ENCODE measurements at regions not wholly inside any gene's neighbourhood (a gene's known extent, or its start where the extent isn't known, plus 50 kb on each side); places are given as distances from the start of the nearest gene placed in this dataset.
"Not testable (repeated sequence)": the region's sequence is repeated elsewhere in the genome, so short reads cannot be mapped to it uniquely, and the experiment has no call there.

DNA sequence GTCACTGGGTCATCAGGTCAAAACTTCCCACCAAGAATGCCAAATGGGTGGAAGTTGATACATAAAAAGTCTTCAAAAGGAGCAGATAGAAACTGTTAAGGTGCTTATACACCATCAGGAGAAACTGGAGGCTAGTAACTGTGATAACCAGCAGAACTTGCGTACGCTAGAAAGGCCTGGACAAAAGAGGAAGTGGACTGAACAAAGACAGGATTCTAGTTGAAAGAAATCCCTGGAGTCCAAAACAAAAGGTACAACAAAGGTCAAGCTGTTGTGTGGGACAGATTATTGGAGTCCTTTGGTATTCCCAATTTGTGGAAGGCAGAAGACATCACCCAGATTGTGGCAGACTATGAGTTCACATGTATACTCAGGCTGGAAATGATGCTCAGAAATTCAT, 215.8 kb upstream of the PBX1 start:
- no peak for DNase-seq

DNA sequence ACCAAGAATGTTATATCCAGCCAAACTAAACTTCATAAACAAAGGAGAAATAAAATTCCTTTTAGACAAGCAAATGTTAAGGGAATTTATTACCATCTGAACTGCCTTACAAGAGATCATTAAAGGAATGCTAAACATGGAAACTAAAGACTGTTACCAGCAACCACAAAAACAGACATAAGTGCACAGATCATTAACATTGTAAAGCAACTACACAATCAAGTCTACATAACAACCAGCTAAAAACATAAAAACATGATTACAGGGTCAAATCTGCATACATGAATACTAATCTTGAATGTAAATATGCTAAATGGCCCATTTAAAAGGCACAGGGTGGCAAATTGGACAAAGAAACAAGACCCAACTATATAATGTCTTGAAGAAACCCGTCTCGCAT, 211.0 kb upstream of the PBX1 start:
- no peak for DNase-seq

DNA sequence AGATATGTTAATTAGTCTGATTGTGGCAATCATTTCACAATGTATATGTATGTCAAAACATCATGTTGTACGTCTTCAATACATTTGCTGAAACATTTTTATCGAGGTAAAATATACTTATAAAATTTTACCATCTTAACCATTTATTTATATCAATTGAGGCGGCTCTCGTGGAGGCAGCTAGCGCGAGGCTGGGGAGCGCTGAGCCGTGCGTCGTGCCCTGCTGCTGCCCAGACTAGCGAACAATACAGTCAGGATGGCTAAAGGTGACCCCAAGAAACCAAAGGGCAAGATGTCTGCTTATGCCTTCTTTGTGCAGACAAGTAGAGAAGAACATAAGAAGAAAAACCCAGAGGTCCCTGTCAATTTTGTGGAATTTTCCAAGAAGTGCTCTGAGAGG, 202.5 kb upstream of the PBX1 start:
- DNase-seq, result no peak

DNA sequence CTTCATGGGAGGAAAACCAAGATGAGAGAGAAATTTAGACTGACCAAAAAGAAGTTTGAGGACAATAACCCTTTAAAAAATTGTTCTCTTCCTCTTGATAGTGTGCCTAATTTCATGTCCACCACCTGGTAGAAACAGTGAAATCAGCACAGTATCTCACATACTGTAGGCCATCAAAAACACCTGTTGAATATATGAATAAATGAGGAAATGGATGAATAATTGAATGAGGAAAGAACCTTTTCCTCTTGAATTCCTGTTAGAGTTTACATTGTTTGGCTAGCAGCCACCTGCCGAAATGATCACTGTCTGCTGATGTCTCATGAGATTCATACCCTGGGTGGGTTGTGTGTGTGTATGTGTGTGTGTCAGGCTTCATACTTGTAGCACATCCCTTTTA, 198.7 kb upstream of the PBX1 start:
- DNase-seq, result no peak

DNA sequence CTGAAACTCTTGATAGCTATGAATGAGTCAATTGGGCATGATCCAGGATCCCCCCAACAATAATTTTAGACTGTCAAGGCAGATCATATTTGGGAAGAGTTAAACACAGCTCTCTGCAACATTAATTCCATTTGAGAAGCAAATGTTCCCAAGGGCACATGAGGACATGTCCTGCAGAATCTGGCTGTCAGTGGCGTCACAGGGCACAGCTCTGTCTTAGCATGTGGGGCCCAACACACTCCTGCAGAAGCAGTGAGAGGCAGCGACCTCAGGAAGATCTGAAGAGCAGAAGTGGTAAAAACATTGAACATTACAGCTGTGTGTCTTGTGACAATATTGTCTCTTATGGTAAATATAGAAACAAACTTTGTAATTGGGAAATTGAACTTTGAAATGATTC, 197.1 kb upstream of the PBX1 start:
- no peak for DNase-seq

DNA sequence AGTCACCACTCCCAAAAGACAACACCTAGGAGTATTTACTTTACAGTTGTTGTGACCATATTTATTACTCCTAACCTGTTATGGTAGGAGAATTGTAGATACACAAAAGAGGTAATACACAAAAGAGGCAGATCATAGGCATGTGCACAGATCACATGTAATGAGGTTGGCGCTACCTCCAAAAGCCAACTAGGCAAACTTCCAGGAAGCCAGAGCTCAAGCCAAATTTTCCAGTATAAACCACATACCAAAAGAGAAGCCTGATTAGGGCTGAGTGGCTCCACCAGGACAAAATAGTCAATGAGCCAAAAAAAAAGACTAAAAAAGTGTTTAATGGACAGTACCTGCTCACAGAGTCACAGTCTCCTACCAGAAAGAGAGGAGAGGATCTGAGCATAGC, 195.0 kb upstream of the PBX1 start:
- peak; percentile 4 for DNase-seq

DNA sequence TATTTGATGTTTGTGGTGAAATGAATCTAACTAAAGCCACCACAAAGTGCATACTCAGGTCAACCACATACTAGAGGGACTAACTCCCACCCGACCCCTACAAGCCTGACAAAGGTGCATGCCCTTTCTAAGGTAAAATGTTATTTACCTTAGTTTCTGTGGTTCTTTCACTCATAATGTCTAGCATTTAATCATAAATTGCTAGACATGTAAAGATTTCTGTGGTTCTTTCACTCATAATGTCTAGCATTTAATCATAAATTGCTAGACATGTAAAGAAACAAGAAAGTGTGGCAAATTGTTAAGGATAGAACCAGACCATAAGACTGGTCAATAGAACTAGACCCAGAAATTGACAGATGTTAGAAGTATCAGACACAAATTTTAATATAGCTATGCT, 193.0 kb upstream of the PBX1 start:
- no peak for DNase-seq

DNA sequence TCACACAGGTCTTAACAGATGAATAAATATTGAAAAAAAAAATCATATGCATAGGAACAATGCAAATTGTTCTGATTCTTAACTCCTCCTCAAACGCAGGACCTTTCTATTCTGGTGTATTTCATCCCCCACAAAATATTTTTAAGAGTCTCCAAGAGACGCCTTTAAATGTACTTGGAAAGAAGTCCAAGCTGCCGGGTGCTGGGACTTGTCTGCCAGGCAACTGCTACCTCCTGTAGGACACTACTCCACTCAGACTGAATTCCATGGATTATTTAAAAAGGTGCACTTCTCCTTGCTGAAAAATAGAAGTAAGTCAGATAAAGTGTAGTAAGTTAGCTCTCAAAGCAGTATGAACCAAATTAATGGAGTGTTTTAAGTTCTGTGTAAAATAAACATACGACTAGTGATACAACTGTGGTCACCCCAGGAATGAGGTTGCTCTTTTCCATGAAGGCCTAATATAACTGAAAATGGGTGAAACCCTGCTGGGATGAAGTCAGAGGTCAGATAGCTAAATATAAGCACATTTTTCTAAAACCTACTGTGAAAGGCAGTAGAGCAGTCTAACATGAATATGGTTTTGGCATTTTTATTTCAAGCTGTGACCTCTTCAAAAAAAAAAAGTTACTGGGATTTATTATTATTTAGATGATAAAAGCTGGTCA, 189.2 kb upstream of the PBX1 start:
- no peak for DNase-seq

DNA sequence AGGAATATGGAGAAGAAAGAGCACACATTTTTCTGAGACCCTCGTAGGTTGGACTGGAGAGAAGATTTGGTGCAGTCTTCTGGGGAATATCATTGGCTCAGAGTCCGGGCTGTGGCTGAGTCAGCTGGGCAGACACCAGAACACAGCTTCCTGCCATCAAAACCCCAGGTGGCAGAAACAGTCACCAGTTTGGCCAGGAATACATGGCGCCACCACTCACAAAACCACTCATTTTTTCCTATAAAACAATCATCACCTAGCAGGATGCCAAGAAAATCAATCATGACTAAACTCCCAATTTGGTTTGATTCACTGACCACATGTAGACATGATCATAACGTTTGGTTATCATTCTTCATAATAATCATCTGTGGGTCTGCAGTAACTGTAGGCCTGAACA, 178.1 kb upstream of the PBX1 start:
- no peak for DNase-seq

DNA sequence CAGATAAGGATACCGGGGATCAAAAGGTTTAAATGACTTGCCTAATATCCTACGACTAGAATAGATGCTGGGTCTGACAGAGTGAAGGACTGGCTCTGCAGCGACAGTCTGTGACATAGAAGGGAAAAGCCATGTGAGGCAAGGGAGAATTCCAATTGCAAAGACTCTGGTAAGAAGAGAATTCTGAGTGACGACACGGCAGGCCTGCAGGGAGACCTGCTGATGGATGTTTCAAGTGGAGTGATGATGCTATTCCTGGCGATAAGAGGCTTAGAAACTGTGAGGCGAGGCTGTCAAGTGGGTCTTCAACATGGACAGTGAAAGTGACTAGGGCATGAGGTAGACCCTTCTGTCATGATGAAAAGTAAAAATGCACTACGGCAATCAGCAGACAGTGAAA, 176.6 kb upstream of the PBX1 start:
- no peak for DNase-seq

DNA sequence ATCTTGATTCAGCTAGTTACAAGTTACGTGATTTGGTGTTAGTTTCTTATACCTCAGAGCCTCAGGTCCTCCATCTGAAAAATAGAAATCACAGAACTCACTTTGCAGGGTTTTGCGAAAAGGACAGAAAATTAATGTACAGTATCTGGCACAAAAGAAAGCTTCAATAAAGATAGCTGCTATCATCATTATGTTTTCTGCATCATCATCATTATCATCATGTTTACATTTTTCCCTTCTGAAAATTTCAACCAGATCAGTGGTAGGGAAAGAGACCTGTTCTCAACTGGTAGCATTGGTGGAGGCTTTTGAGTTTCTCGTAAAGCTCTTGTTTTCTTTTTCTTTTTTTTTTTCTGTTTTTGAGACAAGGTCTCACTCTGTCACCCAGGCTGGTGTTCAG, 174.7 kb upstream of the PBX1 start:
- no peak for DNase-seq

DNA sequence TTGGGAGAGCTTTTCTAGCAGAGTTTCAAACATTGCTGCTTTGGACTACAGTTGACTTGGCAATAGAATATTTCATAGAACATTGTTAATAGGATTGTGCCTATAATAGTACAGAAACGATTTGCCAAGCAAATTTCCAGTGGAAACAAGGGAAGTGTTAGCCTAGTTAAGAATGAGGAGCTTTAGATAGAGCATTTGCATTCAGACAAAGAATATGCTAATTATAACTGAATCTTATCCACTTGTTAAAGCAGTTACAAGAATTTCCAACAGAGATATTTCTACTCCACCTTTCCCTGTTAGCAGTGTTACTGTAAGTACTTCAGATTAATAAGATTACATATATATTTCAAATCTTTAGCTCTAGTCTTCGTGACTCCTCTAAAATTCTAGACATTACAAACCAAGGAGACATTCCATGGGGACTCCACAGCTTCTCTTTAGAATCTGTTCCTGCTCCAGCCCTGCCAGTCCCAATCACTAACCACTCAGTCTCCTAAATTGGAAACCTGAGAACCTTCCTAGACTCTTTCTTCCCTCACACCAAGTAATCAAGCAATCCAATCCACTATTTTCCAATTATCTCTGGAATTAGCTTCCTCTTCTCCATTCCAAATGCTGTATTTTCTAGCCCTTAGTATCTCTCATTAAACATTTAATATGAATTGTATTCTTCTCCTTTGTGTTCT, 141.8 kb upstream of the PBX1 start:
- DNase-seq, result no peak

DNA sequence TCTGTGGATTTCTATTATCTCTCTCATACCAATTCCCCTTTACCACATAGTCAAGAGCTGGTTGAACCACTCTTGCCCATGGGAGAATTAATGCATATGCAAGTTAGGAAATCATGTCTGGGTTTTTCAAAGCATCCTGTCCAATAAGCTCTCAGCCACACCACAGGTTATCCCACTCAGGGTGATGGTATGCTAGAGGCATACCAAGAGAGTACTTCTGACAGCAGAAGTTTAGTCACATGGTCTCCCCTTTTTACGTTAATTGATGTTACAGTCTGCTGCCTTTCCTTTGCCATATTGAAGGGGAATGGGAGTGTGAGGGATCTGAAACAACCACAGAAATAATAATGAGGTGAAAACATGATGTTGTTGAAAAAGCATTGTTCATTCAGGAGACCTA, 135.8 kb upstream of the PBX1 start:
- no peak for DNase-seq

DNA sequence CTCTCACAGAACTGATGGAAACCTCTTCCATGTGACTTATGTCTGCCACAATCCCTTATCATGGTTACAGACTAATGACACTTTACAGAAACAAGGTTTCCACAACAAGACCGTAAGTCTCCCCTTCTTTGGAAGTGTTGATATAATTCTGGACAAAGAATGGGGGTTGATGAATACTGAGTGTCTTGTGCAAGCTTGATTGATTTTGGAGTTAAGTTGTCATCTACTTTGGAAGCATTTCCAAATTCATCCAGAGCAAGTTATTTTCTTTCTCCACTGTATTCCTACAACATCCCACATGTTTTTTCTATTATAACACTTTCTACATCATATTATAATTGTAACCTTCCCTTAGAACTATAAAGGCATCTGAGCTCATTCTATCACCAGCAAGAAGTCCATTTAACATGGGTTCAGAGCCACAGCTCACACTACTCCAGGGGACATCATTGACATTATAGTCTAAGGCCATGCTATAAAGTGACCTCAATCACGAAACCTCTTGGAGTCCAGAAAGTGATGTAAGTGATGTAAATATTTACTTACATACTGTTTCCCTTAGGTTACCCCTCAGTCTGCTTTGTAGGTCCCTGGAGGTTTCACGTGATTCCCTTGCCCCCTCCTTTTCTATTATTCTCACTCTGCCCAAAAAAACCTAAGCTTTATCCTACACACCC, 125.7 kb upstream of the PBX1 start:
- DNase-seq, result no peak

DNA sequence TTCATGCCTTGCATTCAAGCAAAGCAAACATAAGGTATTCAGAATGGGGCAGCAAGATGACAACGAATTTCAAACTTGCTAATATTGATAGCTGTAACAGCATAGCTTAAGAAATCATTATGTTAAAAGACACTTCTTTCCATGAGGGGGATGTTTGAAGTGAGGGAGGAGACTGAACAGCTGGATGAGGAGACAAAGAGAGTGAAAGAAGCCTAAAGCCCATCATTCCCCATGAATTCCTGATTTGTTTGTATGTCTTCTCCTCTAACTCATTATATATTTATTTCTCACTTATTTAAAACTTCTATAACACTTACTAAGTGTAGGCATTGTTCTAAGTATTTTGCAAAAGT, 125.2 kb upstream of the PBX1 start:
- DNase-seq, result no peak

DNA sequence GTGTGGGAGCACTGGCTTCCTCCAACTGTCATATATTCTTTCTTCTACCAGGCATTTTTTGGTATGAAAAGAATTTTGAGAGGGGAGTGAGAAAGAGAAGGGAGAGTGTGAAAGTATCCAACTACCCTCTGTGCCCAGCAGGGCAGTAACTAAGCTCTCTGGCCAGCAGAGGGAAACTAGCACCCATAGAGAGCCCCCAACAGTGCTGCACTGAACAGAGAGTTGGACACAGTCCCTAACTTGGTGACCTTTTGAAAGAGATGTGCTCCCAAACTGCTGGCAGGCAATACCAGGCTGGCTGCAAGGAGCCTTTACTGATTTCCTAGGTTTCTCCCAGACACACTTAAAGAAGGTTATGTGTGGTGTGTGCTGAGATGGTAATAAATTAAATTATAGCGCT, 118.8 kb upstream of the PBX1 start:
- DNase-seq, result no peak

DNA sequence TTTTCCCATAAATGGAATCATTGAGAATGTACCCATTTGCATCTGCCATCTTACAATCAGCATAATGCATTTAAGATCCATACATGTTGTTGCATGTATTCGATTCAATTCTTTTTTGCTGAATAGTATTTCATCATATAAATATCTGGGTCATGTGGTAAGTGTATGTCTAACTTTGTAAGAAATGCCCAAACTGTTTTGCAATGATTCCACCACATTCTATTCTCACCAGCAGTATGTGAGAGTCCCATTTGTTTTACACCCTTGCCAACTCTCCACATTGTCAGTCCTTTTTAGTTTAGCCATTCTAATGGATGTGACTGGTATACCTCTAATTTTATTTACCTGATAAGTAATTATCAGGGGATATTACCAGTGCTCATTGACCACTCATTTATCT, 115.8 kb upstream of the PBX1 start:
- DNase-seq, result no peak

DNA sequence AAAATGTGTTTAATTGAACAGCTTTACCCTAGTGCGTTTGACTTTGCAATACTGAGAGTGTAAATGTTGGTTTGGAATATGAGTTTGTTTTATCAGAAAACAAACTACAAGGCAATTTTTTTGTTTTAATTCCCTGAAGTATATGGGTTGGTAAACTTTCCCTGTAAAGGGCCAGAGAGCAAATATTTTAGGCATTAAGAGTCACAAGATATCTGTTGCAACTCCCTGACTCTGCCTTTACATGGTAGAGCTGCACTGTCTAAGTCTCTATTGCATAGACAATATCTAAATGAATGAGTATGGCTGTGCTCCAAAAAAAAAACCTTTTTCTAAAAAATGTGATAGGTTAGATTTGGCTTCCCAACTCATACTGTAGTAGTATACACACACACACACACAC, 115.1 kb upstream of the PBX1 start:
- no peak for DNase-seq

DNA sequence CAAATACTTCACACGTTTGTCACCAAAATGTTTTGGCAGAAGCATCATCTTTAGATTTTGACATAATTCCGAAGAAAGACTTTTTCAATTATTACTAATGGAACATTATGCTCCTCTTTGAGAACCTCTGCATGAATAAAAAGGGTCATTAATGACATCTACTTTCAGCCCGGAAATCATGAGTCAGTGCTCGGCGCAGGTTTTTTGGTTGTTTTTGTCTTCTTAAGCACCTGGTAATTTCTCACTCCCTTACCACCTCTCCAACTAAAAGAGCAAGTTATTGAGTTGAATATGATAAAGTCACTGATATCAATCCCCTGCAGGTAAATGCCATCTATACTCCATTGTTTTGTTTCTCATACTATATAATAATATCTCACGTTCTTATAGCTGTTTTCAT, 113.0 kb upstream of the PBX1 start:
- DNase-seq, result no peak

DNA sequence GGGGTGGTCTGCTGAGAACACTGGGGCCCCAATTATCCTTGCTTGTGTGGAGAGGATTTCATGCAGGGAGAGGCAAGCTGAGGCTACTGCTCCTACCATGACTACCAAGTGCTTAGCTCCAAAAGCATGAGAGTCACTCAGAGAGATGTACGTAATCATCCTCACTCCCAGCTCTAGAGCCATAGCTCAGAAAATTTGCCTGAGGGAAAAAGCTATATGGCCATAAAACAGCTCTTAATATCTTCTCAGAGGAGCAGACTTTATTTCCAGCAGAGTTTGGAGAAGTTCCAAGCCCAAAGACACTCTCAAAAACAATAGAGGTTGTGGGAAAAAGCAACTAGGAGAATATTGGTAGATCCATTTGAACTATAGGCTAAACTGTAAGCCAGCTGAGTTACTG, 106.4 kb upstream of the PBX1 start:
- no peak for DNase-seq

DNA sequence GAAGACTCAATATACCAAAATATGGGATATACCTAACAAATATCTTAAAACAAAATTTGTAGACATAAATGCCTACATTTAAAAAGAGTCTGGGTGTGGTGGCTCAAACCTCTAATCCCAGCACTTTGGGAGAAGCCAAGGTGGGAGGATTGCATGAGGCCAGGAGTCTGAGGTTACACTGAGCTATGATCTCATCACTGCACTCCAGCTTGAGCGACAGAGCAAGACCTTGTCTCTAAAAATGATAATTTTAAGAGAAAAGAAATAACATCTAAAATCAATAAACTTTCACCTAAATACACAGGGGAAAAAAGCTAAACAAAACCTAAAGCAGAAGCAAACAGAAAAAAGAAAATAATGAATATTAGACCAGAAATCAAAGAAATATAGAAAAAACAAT, 102.7 kb upstream of the PBX1 start:
- no peak for DNase-seq

DNA sequence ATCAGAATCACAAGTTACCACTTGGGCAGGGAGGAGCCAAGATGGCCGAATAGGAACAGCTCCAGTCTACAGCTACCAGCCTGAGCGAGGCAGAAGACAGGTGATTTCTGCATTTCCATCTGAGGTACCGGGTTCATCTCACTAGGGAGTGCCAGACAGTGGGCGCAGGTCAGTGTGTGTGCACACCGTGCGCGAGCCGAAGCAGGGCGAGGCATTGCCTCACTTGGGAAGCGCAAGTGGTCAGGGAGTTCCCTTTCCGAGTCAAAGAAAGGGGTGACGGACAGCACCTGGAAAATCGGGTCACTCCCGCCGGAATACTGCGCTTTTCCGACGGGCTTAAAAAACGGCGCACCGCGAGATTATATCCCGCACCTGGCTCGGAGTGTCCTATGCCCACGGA, 99.8 kb upstream of the PBX1 start:
- DNase-seq, result not testable (repeated sequence)

DNA sequence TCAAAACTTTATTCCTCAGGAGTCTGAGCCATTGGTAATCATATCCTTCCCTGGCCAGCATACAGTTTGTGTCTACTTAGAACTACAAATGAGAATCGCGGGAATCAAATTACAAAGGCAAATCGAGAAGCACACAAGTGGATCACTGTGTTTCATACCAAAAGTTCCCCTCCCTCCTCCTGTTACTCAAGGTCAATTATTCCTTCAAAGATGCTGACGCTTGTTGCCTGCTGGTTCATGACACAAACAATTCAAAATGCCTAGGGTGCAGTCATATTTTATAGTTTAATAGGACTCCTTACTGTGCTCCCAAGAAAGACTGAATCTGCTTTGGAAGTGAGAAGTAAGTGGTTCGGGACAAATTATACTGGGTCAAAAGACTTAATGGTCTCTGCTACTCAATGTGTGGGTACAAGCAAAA, 93.0 kb upstream of the PBX1 start:
- no peak for DNase-seq

DNA sequence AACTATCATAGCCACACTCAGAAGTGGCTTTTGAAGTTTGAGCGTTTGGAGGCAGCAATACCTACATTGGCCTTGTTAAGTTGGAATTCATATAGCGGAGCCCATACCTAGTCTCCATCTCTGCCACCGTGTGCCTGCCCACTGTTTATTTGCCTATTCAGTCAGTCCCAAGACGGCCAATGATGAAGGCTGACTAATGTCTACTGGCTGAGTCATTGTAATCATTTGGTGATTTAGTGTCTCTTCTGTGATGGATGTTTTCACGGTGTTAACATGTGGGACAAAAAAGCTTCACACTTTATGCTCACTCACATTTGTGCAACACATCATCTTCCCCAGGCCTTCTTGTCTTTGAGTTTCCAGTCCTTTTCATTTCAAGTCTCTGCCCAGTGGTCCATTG, 92.6 kb upstream of the PBX1 start:
- no peak for DNase-seq

DNA sequence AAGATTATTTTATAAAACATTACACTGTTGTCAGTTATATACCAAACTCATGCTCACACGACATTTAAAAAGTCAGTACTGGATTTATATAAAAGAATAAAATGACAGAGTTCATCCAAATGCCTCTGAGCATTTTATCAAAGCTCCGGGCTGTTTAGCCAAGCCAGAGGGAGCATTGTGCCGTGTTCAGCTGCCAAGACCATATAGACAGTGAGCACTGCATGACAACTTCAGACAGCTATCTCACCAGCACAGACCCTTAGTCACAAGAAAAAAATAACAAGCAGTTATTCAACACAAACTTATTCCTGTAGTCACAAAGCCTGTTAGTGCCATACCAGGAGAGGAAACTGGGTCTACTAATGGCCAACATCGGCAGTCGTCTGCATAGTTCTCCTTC, 88.0 kb upstream of the PBX1 start:
- no peak for DNase-seq
